Epithelial cell of esophagus (primary cell): ENCODE measurements at regions not wholly inside any gene's neighbourhood (a gene's known extent, or its start where the extent isn't known, plus 50 kb on each side); places are given as distances from the start of the nearest gene placed in this dataset.

ENCODE experiments used
- DNase-seq: peaks from one replicate; pipeline ENCODE4 v3.0.0; 2010; ENCODE audit warnings: low read depth
- H3K4me3 ChIP-seq: 2 replicates; pipeline ENCODE4 v1.5.1; 2011; ENCODE audit warnings: mild to moderate bottlenecking, low read length, control low read depth
- CTCF ChIP-seq: IDR thresholded peaks from 2 replicates; pipeline ENCODE4 v1.5.1; 2011; ENCODE audit warnings: low read depth, mild to moderate bottlenecking, low read length, control low read depth, inconsistent platforms; ENCODE audit not compliant: insufficient read depth; ENCODE audit errors: missing control alignments

DNA sequence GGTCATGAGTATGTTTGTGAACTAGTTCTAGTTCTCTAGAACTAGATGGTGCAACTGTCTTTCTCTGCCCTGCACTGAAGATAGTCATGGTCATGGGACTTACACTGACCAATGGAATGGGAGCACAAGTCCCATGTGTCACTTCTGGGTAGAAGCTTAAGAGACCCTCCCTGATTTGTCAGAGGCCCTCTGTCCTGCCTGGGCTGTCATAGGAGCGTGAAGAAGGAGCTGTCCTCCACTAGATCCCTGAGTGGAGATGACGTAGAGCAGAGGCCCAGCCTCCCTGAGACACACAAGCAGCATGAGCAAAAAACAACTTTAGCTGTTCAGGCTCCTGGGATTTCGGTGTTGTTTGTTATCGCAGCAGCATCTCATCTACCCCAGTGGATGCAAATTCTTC lies 514.5 kb downstream of the PREX1 start:
- no peak for TF ChIP-seq CTCF
- H3K4me3 ChIP-seq, result no peak overlapping the region

GRCh38 chr20:48311956-48312355 lies 515.8 kb downstream of the PREX1 start:
- no peak overlapping the region for H3K4me3 ChIP-seq
- no peak for TF ChIP-seq CTCF
- no peak for DNase-seq

More for the DNA sequence above, 514.5 kb downstream of the PREX1 start:
- DNase-seq, result no peak

GRCh38 chr20:48310305-48310704 lies 517.5 kb downstream of the PREX1 start:
- TF ChIP-seq CTCF, result no peak
- DNase-seq, result no peak
- H3K4me3 ChIP-seq, result no peak overlapping the region

DNA sequence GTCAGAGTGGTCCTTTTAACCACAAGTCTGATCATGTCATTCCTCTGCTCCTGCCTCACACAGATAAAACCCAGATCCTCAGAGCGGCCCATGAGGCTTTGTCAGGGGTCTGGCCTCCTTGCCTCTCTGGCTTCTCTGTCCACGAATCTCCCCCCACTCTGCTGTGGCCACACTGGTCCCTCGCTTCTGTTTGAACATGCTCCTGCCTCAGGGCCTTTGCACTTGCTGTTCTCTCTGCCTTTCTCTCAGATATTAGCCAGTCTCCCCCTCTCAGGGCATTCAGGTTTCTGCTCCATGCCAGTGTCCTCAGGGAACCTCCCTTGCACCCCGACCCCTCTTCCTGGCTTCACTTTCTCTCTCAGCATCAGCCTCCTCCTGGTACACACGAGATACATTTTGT lies 518.5 kb downstream of the PREX1 start:
- no peak for TF ChIP-seq CTCF
- no peak for DNase-seq
- no peak overlapping the region for H3K4me3 ChIP-seq

GRCh38 chr20:48308882-48309281 lies 518.9 kb downstream of the PREX1 start:
- TF ChIP-seq CTCF, result no peak
- peak; percentile 72 for DNase-seq
- H3K4me3 ChIP-seq, result no peak overlapping the region

GRCh38 chr20:48308232-48308781 lies 519.5 kb downstream of the PREX1 start:
- no peak for DNase-seq
- no peak for TF ChIP-seq CTCF
- no peak overlapping the region for H3K4me3 ChIP-seq

DNA sequence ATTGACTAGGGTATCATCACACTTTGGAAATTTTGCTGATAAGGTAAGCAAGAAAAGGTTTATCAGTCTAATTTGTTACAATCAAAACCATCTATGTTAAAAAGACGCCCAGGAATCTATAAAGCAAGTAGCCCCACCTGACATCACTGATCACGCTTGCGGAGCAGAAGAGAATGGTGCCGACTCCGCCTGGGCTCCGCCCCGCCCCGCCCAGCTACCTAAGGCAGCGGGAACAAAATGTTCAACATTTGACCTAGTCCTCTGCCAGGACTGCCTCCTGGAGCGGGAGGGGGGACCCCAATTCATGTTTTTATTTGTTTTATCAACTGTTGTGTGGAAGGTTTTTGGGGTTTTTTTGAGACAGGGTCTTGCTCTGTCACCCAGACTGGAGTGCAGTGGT lies 520.5 kb downstream of the PREX1 start:
- no peak for DNase-seq
- no peak for TF ChIP-seq CTCF
- H3K4me3 ChIP-seq, result no peak overlapping the region
